OCI-LY7 (cell line): ENCODE measurements at regions not wholly inside any gene's neighbourhood (a gene's known extent, or its start where the extent isn't known, plus 50 kb on each side); places are given as distances from the start of the nearest gene placed in this dataset.

ENCODE experiments used
- BruUV-seq: library from RNA; stranded (reverse); fragments of 400-500 nt; replicated peaks from 2 replicates; lab custom pipeline; 2021; lab: Mats Ljungman, UMichigan
- CTCF ChIA-PET: fragments of 300-600 bp; sonication (Branson Sonifier 250); formaldehyde crosslinking; loops from one replicate; lab custom pipeline; 2022; ENCODE audit warnings: antibody characterized with exemption; ENCODE audit not compliant: unreplicated experiment; lab: Charles Lee
- POLR2A ChIA-PET: fragments of 300-600 bp; sonication (Branson Sonifier 250); formaldehyde crosslinking; loops from one replicate; lab custom pipeline; 2022; ENCODE audit warnings: antibody characterized with exemption; lab: Charles Lee
- DNase-seq: peaks from one replicate; pipeline ENCODE4 v3.0.0-alpha.2; 2015; ENCODE audit warnings: low spot score
- H2AFZ ChIP-seq: fragments of 200-600 bp; sonication (generic), shearing (Covaris generic); 2 replicates; pipeline ENCODE4 v1.6.1; 2014; ENCODE audit warnings: mild to moderate bottlenecking, antibody characterized with exemption, low read length, moderate library complexity
- H3K27ac ChIP-seq: fragments of 200-600 bp; sonication (generic); 2 replicates; pipeline ENCODE4 v1.5.1; 2014; ENCODE audit warnings: mixed run types, low read depth, mild to moderate bottlenecking, moderate library complexity, low read length, inconsistent platforms; ENCODE audit not compliant: poor library complexity, severe bottlenecking
- H3K36me3 ChIP-seq: fragments of 200-600 bp; sonication (generic); 2 replicates; pipeline ENCODE4 v1.6.1; 2014; ENCODE audit warnings: mild to moderate bottlenecking, antibody characterized with exemption, low read length, moderate library complexity, mixed read lengths; ENCODE audit not compliant: insufficient read depth
- H3K4me1 ChIP-seq: fragments of 200-600 bp; sonication (generic); 2 replicates; pipeline ENCODE4 v1.5.1; 2014; ENCODE audit warnings: mild to moderate bottlenecking, low read length; ENCODE audit not compliant: insufficient read depth, poor library complexity, severe bottlenecking
- H3K4me2 ChIP-seq: fragments of 200-600 bp; sonication (generic); 2 replicates; pipeline ENCODE4 v1.6.1; 2014; ENCODE audit warnings: mild to moderate bottlenecking, low read length
- H3K4me3 ChIP-seq: fragments of 200-600 bp; sonication (generic); 2 replicates; pipeline ENCODE4 v1.5.1; 2014; ENCODE audit warnings: mild to moderate bottlenecking, low read depth, low read length; ENCODE audit not compliant: poor library complexity, severe bottlenecking
- H3K79me2 ChIP-seq: fragments of 200-600 bp; sonication (generic); 2 replicates; pipeline ENCODE4 v1.6.1; 2016; ENCODE audit warnings: low read depth, mild to moderate bottlenecking, low read length, moderate library complexity, mixed read lengths; ENCODE audit not compliant: insufficient read depth
- H3K9me2 ChIP-seq: fragments of 200-600 bp; sonication (generic); 2 replicates; pipeline ENCODE4 v1.6.1; 2016; ENCODE audit warnings: mild to moderate bottlenecking, low read length, mixed read lengths; ENCODE audit not compliant: insufficient read depth
- H3K9me3 ChIP-seq: fragments of 200-600 bp; sonication (generic); 2 replicates; pipeline ENCODE4 v1.6.1; 2014; ENCODE audit warnings: mild to moderate bottlenecking, mixed run types, low read length, mixed read lengths
- H4K20me1 ChIP-seq: fragments of 200-600 bp; sonication (generic); 2 replicates; pipeline ENCODE4 v1.6.1; 2014; ENCODE audit warnings: mild to moderate bottlenecking, antibody characterized with exemption, low read length, moderate library complexity, mixed read lengths; ENCODE audit not compliant: insufficient read depth
- EZH2phosphoT487 ChIP-seq: fragments of 200-600 bp; sonication (generic); IDR thresholded peaks from 2 replicates; pipeline ENCODE4 v1.6.1; 2018; ENCODE audit warnings: low read depth, borderline replicate concordance, mild to moderate bottlenecking, mixed run types, antibody characterized with exemption, low read length, moderate library complexity, mixed read lengths
- intact Hi-C: fragments of 100-400 bp; cut with micrococcal nuclease; formaldehyde crosslinking; loops from one replicate; pipeline ENCODE4 v1.10.0; 2022; ENCODE audit not compliant: unreplicated experiment
- TF ChIP-seq, protein P1 (sequence below): fragments of 200-600 bp; sonication (generic); conservative IDR thresholded peaks from 2 replicates; pipeline ENCODE4 v1.5.1; 2014; ENCODE audit warnings: mild to moderate bottlenecking, antibody characterized with exemption, low read length, moderate library complexity, mixed read lengths

DNA sequence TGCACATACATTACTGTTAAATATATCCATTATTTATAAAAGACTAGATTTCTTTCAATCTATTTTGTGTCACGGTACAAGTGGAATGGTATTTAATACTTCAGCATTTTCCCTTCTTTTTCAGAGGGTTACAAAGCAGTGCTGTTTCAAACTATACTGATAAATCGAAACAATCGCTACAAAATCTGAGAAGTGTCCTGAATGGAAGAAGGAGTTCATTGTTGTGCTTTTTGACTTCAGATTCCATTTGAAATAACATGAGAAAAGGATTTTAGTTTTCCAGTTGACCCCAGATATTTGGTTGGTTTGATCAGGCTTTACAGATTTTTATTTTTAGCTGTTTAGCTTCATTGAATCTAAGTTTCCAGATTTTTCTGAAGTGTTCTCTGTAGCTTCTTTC, 292.1 kb upstream of the ANKRD50 start:
- Histone ChIP-seq H2AFZ (no peak overlapping the region), H3K4me2 (no peak overlapping the region), H3K4me3 (no peak overlapping the region), H3K9me3 (no peaks in the 10 kb centered on the region), H3K36me3 (no peaks in the 10 kb centered on the region), H3K27ac (no peak overlapping the region), H3K79me2 (no peaks in the 10 kb centered on the region), H4K20me1 (no peaks in the 10 kb centered on the region), H3K9me2 (no peaks in the 10 kb centered on the region), H3K4me1 (no peaks in the 10 kb centered on the region)
- POLR2A ChIA-PET, result no interaction called here
- BruUV-seq, result no TSS peak
- CTCF ChIA-PET, result no interaction called here
- intact Hi-C loops, result no loop called here
- TF ChIP-seq, protein P1, sequence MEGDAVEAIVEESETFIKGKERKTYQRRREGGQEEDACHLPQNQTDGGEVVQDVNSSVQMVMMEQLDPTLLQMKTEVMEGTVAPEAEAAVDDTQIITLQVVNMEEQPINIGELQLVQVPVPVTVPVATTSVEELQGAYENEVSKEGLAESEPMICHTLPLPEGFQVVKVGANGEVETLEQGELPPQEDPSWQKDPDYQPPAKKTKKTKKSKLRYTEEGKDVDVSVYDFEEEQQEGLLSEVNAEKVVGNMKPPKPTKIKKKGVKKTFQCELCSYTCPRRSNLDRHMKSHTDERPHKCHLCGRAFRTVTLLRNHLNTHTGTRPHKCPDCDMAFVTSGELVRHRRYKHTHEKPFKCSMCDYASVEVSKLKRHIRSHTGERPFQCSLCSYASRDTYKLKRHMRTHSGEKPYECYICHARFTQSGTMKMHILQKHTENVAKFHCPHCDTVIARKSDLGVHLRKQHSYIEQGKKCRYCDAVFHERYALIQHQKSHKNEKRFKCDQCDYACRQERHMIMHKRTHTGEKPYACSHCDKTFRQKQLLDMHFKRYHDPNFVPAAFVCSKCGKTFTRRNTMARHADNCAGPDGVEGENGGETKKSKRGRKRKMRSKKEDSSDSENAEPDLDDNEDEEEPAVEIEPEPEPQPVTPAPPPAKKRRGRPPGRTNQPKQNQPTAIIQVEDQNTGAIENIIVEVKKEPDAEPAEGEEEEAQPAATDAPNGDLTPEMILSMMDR, result no peak
- TF ChIP-seq EZH2phosphoT487, result no peak
- no peak for DNase-seq

- Histone ChIP-seq H3K4me1 (no peaks in the 10 kb centered on the region), H2AFZ (no peak overlapping the region), H3K79me2 (no peaks in the 10 kb centered on the region), H3K4me2 (no peak overlapping the region), H3K4me3 (no peak overlapping the region), H3K9me3 (no peaks in the 10 kb centered on the region), H4K20me1 (no peaks in the 10 kb centered on the region), H3K9me2 (no peaks in the 10 kb centered on the region), H3K27ac (no peak overlapping the region), H3K36me3 (no peaks in the 10 kb centered on the region)
- CTCF ChIA-PET, result no interaction called here
- POLR2A ChIA-PET, result no interaction called here
- TF ChIP-seq, protein P1, result no peak
- TF ChIP-seq EZH2phosphoT487, result no peak
- no TSS peak for BruUV-seq
- no peak for DNase-seq
- intact Hi-C loops, result no loop called here
Measured at GRCh38 chr4:125003840-125004239, 291.3 kb upstream of the ANKRD50 start.

GRCh38 chr4:124997991-124998390, 285.5 kb upstream of the ANKRD50 start:
- no peak for DNase-seq
- Histone ChIP-seq H3K9me3 (no peaks in the 10 kb centered on the region), H2AFZ (no peak overlapping the region), H3K4me2 (no peak overlapping the region), H3K4me1 (no peaks in the 10 kb centered on the region), H4K20me1 (no peaks in the 10 kb centered on the region), H3K79me2 (no peaks in the 10 kb centered on the region), H3K27ac (no peak overlapping the region), H3K4me3 (no peak overlapping the region), H3K36me3 (no peaks in the 10 kb centered on the region), H3K9me2 (no peaks in the 10 kb centered on the region)
- ChIA-PET POLR2A (no interaction called here), CTCF (no interaction called here)
- no TSS peak for BruUV-seq
- intact Hi-C loops, result no loop called here
- TF ChIP-seq, protein P1, result no peak
- TF ChIP-seq EZH2phosphoT487, result no peak
